GM19035 (cell line): ENCODE measurements at regions not wholly inside any gene's neighbourhood (a gene's known extent, or its start where the extent isn't known, plus 50 kb on each side); places are given as distances from the start of the nearest gene placed in this dataset.

Experiments used
- ATAC-seq: cut with Tn5 transposase; IDR thresholded peaks from one replicate; pipeline ENCODE4 v1.9.1; 2021; ENCODE audit not compliant: unreplicated experiment

GRCh38 chr1:239675735-239676134, 289.4 kb downstream of the CHRM3 start:
- ATAC-seq, result no peak

- ATAC-seq, result no peak
These were observed 290.3 kb downstream of the CHRM3 start for GRCh38 chr1:239676522-239677273.

GRCh38 chr1:239677362-239677761, 291.0 kb downstream of the CHRM3 start:
- no peak for ATAC-seq

- ATAC-seq, result no peak
These were observed 291.8 kb downstream of the CHRM3 start for GRCh38 chr1:239678181-239678580.

GRCh38 chr1:239682046-239682445, 295.7 kb downstream of the CHRM3 start:
- ATAC-seq, result no peak

GRCh38 chr1:239682960-239683359, 296.6 kb downstream of the CHRM3 start:
- ATAC-seq, result no peak

- ATAC-seq, result no peak
These were observed 300.0 kb downstream of the CHRM3 start for GRCh38 chr1:239686386-239686785.

GRCh38 chr1:239696317-239696716, 309.9 kb downstream of the CHRM3 start:
- ATAC-seq, result no peak

GRCh38 chr1:239700667-239701066, 314.3 kb downstream of the CHRM3 start:
- no peak for ATAC-seq

GRCh38 chr1:239703075-239703474, 316.7 kb downstream of the CHRM3 start:
- no peak for ATAC-seq

GRCh38 chr1:239706245-239706892, 320.0 kb downstream of the CHRM3 start:
- ATAC-seq, result no peak

- no peak for ATAC-seq
These were observed 321.2 kb downstream of the CHRM3 start for GRCh38 chr1:239707615-239708014.

GRCh38 chr1:239708622-239709021, 322.3 kb downstream of the CHRM3 start:
- no peak for ATAC-seq

GRCh38 chr1:239711768-239712167, 325.4 kb downstream of the CHRM3 start:
- ATAC-seq, result no peak

GRCh38 chr1:239717097-239717917, 330.9 kb downstream of the CHRM3 start:
- no peak for ATAC-seq

- ATAC-seq, result no peak
These were observed 331.5 kb downstream of the CHRM3 start for GRCh38 chr1:239717918-239718184.

GRCh38 chr1:239718571-239718970, 332.2 kb downstream of the CHRM3 start:
- no peak for ATAC-seq

GRCh38 chr1:239718997-239719628, 332.7 kb downstream of the CHRM3 start:
- no peak for ATAC-seq

- no peak for ATAC-seq
These were observed 333.4 kb downstream of the CHRM3 start for GRCh38 chr1:239719642-239720258.

- ATAC-seq, result no peak
These were observed 335.7 kb downstream of the CHRM3 start for GRCh38 chr1:239722035-239722434.

- ATAC-seq, result no peak
These were observed 337.5 kb downstream of the CHRM3 start for GRCh38 chr1:239723776-239724367.
